C4-2B (cell line): ENCODE measurements at regions not wholly inside any gene's neighbourhood (a gene's known extent, or its start where the extent isn't known, plus 50 kb on each side); places are given as distances from the start of the nearest gene placed in this dataset.

Experiments
- CTCF ChIP-seq: fragments of 450-650 bp; conservative IDR thresholded peaks from 2 replicates; pipeline ENCODE4 v1.5.1; 2017; ENCODE audit warnings: mild to moderate bottlenecking
- ZFX ChIP-seq: fragments of 450-650 bp; IDR thresholded peaks from 2 replicates; pipeline ENCODE4 v1.6.1; 2017

- TF ChIP-seq CTCF, result no peak
- TF ChIP-seq ZFX, result no peak
Measured at GRCh38 chr1:30299393-30299792, 424.0 kb downstream of the MATN1 start.
